ENCODE measurements at regions not wholly inside any gene's neighbourhood (a gene's known extent, or its start where the extent isn't known, plus 50 kb on each side); places are given as distances from the start of the nearest gene placed in this dataset.

- no peak overlapping the region for H2BK120ac ChIP-seq (ENCODE audit: low read depth, low read length)
- H3K4ac ChIP-seq (ENCODE audit: low read depth, low read length): no peak overlapping the region
- no peak overlapping the region for H2BK20ac ChIP-seq (ENCODE audit: low read depth, low read length)
- H3K4me2 ChIP-seq (ENCODE audit: low read depth, low read length): no peak overlapping the region
- dilution Hi-C loops (cut with HindIII; ENCODE audit: low sequenced_read_pairs, unreplicated experiment): no loop called here
- WGBS, 2 experiments (ENCODE audit: extremely low coverage in 2 of 2, insufficient read length in 1 of 2): 89% methylated on average over 4 of the region's 17 CpGs; no CpG with 5 or more reads in 1 of the 2 experiments
- H3K9ac ChIP-seq (ENCODE audit: low read depth, low read length): no peak overlapping the region
- peaks cover 24% of the 10 kb centered on the region for H3K9me3 ChIP-seq (ENCODE audit: control insufficient read depth, insufficient read depth, low read length)
- no peak overlapping the region for H2AK5ac ChIP-seq (ENCODE audit: low read depth, low read length)
- no peak overlapping the region for H3K27ac ChIP-seq (ENCODE audit: insufficient read depth, low read length)
- TF ChIP-seq CEBPB (IDR thresholded peaks at IDR 0.05; ENCODE audit: low read depth, low read length) (no peak), USF2 (IDR thresholded peaks at IDR 0.05; ENCODE audit: low read depth, low read length) (no peak), RFX5 (IDR thresholded peaks at IDR 0.05; ENCODE audit: low read depth, low read length) (no peak), SMC3 (IDR thresholded peaks at IDR 0.05; ENCODE audit: low read depth, low read length) (no peak), MAZ (IDR thresholded peaks at IDR 0.05; ENCODE audit: borderline replicate concordance, low read depth, low read length) (no peak), FOS (IDR thresholded peaks at IDR 0.05; ENCODE audit: low read depth, low read length) (no peak), ELK1 (IDR thresholded peaks at IDR 0.05; ENCODE audit: borderline replicate concordance, low read depth, low read length) (no peak), RAD21 (IDR thresholded peaks at IDR 0.05; ENCODE audit: low read length) (no peak), MXI1 (IDR thresholded peaks at IDR 0.05; ENCODE audit: borderline replicate concordance, low read depth, low read length) (no peak), CTCF (conservative IDR thresholded peaks at IDR 0.05; ENCODE audit: low read depth, low read length) (no peak), POLR2A (IDR thresholded peaks at IDR 0.05; ENCODE audit: low read depth, low read length) (no peak), CHD1 (IDR thresholded peaks at IDR 0.05; ENCODE audit: low read depth, low read length) (no peak), NFE2L2 (IDR thresholded peaks at IDR 0.05; ENCODE audit: low read depth, low read length) (no peak), MAFK (IDR thresholded peaks at IDR 0.05; ENCODE audit: low read depth, low read length) (no peak), BHLHE40 (IDR thresholded peaks at IDR 0.05; ENCODE audit: low read depth, low read length) (no peak), RCOR1 (IDR thresholded peaks at IDR 0.05; ENCODE audit: insufficient replicate concordance, low read length) (no peak)
- no peak overlapping the region for H4K8ac ChIP-seq (ENCODE audit: low read depth in 2 of 2, low read length in 2 of 2)
- ChIA-PET POLR2A (ENCODE audit: unreplicated experiment) (no interaction called here), CTCF (no interaction called here)
- no TSS peak for BruUV-seq (replicated peaks)
- no peak for DNase-seq
- no peak overlapping the region for H3K23ac ChIP-seq (ENCODE audit: low read depth, low read length)
- H3K9me1 ChIP-seq (ENCODE audit: insufficient read depth, low read length): no peaks in the 10 kb centered on the region
- H3K4me1 ChIP-seq (ENCODE audit: control insufficient read depth, insufficient read depth, low read length): no peaks in the 10 kb centered on the region
- H4K5ac ChIP-seq (ENCODE audit: low read depth, low read length): no peak overlapping the region
- no peak overlapping the region for H3K18ac ChIP-seq (ENCODE audit: low read depth, low read length)
- no peaks in the 10 kb centered on the region for H3K79me1 ChIP-seq (ENCODE audit: low read depth in 1 of 2, low read length in 2 of 2)
- H2BK5ac ChIP-seq (ENCODE audit: low read depth, low read length, poor library complexity, severe bottlenecking): no peak overlapping the region
- ATAC-seq (ENCODE audit: low read depth): no peak
- H3K27me3 ChIP-seq (ENCODE audit: control insufficient read depth, insufficient read depth, low read length): no peaks in the 10 kb centered on the region
- H2BK15ac ChIP-seq (ENCODE audit: low read depth, low read length): no peak overlapping the region
- no peak overlapping the region for H2AFZ ChIP-seq (replicated peaks; ENCODE audit: low read length, poor library complexity)
- in situ Hi-C loops (cut with MboI; ENCODE audit: low sequenced_read_pairs): no loop called here
- no peak overlapping the region for H3K4me3 ChIP-seq (ENCODE audit: insufficient read depth, low read depth, low read length)
- H3K56ac ChIP-seq (ENCODE audit: extremely low read depth, insufficient read depth, low read length): no peak overlapping the region
- no peaks in the 10 kb centered on the region for H3K36me3 ChIP-seq (ENCODE audit: control insufficient read depth, insufficient read depth, low read length)
- no peaks in the 10 kb centered on the region for H4K20me1 ChIP-seq (ENCODE audit: insufficient read depth, low read length)
- H4K91ac ChIP-seq (ENCODE audit: insufficient read depth, low read depth, low read length): no peak overlapping the region
- H3K14ac ChIP-seq (replicated peaks; ENCODE audit: low read depth, low read length): no peak overlapping the region
- intact Hi-C loops (cut with micrococcal nuclease): no loop called here
- H2AK9ac ChIP-seq (replicated peaks; ENCODE audit: low read depth, low read length, poor library complexity): no peak overlapping the region
These were observed 813.5 kb downstream of the QKI start for GRCh38 chr6:164227952-164228522.

Measured in IMR-90 (cell line).